Right ventricle myocardium superior (tissue), 1 donor: ENCODE measurements at regions not wholly inside any gene's neighbourhood (a gene's known extent, or its start where the extent isn't known, plus 50 kb on each side); places are given as distances from the start of the nearest gene placed in this dataset.

Experiments used
- ATAC-seq: fragments of 200-7000 bp; cut with Tn5 transposase; one replicate; pipeline ENCODE4 v1.9.1; 2020; ENCODE audit warnings: mild to moderate bottlenecking; ENCODE audit not compliant: poor library complexity
- DNase-seq: peaks from one replicate; pipeline ENCODE4 v3.0.0-alpha.2; 2020
- intact Hi-C: fragments of 100-400 bp; cut with DNase I; formaldehyde crosslinking; loops from one replicate; pipeline ENCODE4 v1.11.2; 2022
- donor health status: DM: no; HTN: yes; CAD: no; lungs with severe emphysema.

DNA sequence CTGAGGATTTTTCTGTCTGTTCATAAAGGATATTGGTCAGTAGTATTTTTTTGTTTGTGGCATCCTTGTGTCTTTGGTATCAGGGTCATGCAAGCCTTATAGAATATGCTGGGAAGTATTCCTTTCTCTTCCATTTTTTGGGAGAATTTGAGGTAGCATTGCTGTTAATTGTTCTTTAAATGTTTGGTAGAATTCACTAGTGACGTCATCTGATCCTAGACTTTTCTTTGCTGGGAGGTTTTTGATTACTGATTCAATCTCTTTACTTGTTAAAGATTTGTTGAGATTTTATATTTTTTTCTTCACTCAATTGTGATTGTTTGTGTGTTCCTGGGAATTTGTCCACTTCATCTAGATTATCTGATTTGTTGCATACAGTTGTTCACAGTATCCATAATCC lies 234.4 kb upstream of the ATP6AP2 start:
- ATAC-seq (no peak), DNase-seq (no peak)
- intact Hi-C loops, result no loop called here

DNA sequence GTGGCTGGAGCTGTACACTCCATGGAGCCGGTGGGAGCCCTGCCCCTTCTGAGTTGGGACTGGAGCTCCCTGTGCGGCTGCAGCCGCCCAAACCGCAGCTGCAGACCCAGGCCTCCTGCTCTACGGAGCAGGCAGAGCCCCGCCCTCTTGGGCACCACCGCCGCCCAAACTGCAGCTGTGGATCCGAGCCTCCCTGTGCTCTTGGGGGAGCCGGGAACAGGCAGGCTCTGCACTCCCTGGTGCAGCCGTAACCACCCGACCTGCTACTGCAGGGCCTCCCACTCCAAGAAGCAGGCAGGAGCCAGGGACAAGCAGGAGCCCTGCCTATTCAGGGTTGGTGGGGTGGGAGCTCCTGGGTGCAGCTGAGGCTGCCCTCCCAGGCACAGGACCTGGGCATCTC lies 237.5 kb upstream of the ATP6AP2 start:
- intact Hi-C loops, result no loop called here

DNA sequence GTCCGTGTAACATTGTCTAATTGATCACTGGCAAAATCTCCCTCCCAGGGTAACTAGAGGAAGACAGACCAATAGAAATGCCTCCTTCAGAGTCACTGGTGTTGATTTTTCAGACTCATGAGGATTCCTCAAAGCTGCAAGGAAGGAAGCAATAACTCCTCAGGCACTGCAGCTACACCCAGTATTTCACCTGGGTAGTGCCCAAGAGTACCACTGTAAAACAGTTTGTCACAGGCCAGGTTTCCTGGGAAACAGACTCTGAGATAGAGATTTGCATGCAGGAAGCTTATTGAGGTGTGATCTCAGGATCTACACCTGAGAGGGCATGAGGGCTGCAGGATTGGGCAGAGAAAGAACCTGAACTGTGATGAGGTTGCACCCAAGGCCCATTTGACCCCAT lies 240.7 kb upstream of the ATP6AP2 start:
- no peak for DNase-seq
- ATAC-seq, result no peak
- intact Hi-C loops, result no loop called here

More for the DNA sequence above, 237.5 kb upstream of the ATP6AP2 start:
- ATAC-seq (no peak), DNase-seq (no peak)

DNA sequence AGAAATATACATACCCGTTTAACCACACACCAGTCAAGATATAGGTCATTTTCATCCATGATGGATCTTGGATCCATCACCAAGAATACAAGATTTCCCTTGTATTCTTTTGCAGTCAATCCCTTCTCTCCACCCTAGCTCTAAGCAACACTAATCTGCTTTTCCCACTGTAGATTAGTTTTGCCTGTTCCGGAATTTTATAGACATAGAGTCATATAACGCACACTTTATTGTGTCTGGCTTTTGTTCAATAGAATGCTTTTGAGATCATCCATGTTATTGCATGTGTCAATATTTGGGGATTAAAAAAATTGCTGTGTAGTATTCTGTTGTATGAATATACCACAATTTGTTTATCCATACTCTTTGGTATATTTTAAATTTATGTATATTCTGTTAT lies 235.6 kb upstream of the BCOR start:
- intact Hi-C loops, result no loop called here
- ATAC-seq (no peak), DNase-seq (no peak)

DNA sequence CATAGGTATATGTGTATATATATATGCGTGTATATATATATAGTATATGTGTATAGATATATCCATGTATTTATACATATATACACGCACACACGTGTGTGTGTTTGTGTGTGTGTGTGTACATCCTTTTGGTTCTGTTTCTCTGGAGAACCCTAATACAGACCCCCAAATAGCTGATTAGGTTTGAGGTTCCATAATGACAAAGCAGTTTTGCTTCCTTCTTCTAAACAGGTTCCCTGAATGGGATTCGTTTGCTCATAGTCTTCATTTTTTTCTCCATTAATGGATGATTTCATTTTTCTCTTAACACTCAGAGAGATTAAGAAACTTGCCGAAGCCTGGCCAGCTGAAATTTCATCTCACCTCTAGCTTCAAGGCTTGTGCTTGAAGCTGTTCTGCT lies 234.0 kb upstream of the BCOR start:
- intact Hi-C loops, result no loop called here
- ATAC-seq (no peak), DNase-seq (no peak)

DNA sequence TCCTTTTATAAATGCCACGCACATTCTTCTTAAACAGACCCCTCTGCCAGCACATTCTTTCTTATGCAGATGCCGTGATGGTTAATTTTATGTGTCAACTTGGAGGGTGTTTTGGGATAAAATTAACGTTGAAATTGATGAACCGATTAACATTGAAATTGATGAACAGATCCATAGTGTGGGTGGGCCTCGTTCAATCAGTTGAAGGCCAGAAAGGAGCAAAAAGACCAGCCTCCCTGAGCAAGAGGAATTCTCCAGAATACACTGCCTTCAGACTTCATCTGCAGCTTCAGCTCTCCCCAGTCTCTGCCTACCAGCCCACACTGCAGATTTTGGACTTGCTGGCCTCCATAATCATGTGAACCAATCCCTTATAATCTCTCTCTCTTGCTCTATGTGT lies 233.6 kb upstream of the BCOR start:
- no peak for DNase-seq
- intact Hi-C loops, result no loop called here
- ATAC-seq, result no peak

DNA sequence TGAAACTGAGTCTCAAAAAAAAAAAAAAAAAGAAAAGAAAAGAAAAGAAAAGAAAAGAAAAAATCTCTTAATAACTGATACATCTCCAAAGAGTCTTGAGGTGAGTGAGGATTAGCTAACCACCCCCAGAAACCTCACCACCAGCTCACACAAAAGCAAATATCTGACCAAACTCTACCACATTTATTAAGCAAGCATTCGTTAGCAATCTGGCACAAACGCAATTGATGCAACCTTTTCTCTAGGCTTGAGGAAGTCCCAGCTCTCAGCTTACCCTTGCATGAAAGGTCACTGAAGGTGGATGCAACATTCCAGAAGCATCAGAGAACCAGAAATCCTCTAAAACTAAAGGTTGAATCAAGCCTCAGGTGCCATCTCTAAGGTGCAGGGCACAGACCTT lies 231.9 kb upstream of the BCOR start:
- DNase-seq (no peak), ATAC-seq (no peak)
- intact Hi-C loops, result no loop called here

DNA sequence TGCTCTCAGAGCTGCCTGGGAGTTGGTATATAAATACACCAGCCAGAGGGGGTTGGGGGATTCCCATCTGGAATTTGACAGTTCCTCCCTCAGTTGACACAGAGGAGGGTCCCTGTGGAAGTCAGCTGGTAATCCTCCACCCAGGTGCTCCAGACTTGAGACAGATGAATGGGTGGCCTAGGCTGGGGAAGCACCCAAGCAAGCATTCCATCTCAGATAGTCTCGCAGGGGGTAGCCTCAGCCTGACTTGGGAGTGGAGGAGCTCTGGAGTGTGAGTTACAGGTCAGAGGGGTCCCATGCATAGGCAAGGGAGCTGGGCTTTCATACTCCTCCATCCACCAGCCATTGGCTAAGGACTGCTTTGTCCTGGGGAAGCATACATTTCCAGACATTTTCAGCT lies 229.3 kb upstream of the BCOR start:
- DNase-seq, result no peak
- ATAC-seq, result no peak
- intact Hi-C loops, result no loop called here

DNA sequence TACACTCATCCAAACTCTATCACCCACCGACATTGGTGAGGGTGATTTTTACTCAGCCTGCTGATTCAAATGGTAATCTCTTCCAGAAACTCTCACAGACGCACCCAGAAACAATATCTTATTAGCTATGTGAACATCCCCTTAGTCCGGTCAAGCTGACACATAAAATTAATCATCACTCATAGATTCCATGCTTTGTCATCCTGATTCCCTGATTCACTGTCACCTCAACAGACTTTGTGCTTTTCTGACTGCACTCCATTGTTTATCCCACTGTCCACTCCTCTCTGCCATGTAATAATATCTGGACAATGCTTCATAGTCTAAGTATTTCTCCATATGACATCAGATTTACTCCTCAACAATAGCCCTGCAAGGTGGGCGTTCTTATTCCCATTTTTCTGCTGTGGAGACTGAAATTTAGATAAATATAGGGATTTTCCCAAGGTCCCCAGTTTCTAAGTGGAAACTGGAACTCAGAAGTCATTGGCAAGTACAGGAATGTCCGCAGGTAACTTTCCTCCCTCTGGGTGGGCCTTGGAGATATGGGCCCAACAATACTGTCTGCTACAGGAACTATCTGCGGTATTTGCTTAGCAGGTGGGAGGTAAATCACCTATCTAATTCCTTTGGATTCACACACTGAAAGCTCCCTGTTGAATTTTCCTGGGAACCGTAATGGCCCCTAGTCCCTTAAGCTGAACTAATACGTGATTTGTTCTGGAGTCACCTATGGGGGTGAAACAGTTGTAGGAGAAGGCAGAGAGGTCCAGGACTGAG lies 228.6 kb upstream of the BCOR start:
- DNase-seq, result no peak
- no peak for ATAC-seq
- intact Hi-C loops, result no loop called here

DNA sequence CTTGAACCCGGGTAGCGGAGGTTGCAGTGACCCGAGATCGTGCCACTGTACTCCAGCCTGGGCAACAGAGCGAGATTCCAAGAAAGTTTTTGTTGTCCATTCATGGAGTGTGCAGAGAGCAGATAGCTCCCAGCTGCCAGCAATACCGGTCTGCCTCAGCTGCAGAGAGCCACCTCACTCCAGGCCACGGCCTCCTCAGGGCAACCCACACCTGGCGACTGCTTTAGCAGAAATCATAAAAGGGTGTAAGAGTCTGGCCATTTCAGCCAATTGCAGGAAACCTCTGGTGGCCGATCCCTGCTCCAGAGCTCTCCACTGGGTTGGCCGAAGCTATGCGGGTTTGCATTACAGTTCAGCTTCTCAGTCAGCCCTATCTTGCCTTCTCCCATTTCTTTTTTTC lies 227.4 kb upstream of the BCOR start:
- intact Hi-C loops, result no loop called here
- ATAC-seq (no peak), DNase-seq (no peak)

DNA sequence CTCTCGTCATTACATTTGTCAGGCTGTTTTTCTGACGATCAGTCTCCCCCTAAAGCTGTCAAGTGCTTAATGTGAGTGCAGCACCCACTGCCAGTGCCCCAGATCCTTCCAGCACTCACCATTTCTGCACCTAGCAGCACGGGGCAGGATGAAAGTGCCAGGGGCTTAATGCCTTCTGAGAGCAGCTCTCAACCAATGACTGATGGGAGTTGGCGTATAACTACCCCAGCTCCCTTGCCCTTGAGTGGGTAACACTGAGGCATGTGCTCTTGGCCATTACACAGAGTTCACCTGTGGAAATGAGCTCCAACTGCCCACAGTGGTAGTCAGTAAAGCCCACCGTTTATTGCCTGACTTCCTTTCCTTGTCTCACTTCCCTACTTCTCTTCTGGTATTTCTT lies 226.2 kb upstream of the BCOR start:
- ATAC-seq, result no peak
- no peak for DNase-seq
- intact Hi-C loops, result no loop called here

DNA sequence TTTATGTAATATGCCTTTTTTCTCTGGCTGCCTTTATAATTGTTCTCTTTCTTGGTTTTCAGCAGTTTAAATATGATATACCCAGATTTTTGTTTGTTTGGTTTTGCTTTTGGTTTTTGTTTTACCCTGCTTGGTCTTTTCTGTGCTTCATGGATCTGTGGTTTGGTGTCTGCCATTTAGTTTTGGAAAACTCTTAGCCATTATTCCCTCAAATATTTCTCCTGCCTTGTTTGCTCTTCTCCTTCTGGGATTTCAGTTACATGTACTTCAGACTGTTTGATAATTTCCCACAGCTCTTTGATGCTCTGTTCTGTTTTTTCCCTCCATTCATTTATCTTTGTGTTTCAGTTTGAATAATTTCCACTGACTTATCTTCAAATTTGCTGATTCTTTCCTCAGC lies 223.1 kb upstream of the BCOR start:
- ATAC-seq (no peak), DNase-seq (no peak)
- intact Hi-C loops, result no loop called here

DNA sequence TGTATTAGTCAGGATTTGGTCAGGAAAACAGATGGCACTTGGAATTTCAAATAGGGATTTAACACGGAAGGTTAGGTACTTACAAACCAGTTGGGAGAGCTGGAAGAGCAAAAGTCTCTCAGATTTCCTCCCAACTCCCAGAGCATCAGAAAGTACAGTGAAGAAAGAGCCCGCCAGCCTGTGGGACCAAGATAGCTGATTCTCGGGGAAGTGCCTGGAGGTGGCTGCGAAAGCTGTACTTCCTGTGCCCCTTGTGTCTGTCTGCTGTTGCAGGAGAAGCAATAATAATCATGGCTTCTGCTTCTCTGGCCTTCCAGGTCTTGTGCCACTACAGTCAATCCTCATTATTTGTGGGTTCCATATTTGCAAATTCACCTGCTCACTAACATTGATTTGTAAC lies 221.0 kb upstream of the BCOR start:
- ATAC-seq, result no peak
- DNase-seq, result no peak
- intact Hi-C loops, result no loop called here

DNA sequence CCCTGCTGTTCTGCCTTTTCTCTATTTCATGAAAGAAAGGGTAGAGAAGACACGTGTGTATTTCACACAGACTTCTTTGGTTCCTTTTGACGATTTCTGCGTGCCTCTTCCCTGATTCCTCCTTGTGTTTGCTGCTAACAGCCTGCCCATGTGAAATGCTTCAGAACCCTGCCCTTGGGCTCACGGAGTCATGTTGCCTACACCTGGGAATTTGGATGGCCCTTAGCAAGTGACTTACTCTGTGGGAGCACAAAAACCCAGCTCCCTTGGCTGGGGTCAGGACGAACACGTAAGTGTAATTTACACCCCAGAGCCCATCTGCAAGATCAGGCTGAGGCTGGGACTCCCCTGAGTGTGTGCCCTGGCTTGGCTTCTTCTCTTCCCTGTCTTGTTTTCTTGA lies 220.3 kb upstream of the BCOR start:
- no peak for ATAC-seq
- DNase-seq, result no peak

DNA sequence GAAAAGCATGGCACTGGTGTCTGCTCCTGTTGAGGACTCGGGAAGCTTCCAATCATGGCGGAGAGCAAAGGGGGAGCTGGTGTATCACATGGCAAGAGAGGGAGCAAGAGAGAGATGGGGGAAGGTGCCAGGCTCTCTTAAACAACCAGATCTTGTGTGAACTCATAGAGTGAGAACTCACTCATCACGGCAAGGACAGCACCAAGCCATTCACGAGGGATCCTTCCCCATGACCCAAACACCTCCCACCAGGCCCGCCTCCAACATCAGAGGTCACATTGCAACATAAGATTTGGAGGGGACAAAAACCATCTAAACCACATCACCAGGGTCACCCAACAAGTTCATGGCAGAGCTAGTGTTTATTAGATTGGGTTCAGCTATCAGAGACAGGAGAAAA lies 218.7 kb upstream of the BCOR start:
- DNase-seq, result no peak
- intact Hi-C loops, result no loop called here
- no peak for ATAC-seq

More for the DNA sequence above, 220.3 kb upstream of the BCOR start:
- intact Hi-C loops, result no loop called here

DNA sequence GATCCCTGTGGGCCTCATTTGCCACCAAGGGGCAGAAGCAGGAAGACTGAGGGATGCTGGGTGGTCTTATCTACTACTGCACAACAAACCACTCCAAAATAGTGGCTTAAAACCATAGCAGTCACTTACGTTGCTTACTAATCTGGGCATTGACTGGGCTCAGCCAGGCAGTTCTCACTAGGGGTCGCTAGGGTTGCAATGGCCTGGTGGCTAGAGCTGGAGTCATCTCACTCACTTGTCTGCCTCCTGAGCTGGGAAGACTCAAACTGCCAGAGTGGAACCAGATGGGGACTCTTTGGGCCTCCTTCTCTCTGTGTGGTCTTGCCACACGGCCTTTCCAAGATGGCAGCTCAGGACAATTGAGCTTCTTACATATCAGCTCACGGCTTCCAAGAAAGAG lies 216.3 kb upstream of the BCOR start:
- intact Hi-C loops, result no loop called here
- DNase-seq (no peak), ATAC-seq (no peak)

DNA sequence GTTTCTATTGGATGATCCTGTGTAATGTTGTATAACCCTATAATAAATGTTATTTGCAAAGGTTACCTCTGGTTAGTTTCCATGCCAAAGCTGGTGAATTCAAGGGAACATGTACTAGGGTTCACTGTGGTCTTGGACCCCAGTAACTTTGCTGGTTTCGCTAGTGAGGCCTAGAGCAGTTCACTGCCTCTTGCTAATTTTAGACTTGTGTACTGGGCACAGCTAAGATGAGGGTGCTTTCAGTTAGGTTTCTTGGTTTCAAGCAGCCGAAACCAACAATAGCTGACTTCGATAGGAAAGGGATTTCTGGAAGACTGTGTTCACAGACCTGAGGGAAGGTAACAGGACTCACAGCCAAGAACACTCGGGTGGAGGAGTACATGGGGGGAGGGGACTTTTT lies 215.5 kb upstream of the BCOR start:
- intact Hi-C loops, result no loop called here

DNA sequence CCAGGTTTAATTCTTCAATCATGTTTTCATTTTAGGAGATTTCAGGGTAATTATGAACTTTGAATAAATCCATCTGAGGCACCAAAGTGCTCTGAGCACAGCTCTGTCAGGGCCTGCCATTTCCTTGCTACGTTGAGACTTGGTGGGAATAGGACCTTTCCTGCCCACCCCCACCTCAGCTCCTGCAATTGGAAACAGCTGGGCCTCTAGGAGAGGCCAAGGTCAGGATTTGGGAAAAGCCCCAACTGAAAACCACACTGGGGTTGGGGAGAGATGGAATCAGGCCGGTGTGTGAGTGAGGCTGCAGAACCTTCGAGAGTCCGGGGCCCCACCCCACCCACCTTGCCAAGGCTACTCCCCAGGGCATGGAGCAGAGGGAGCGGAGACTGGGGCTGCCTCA lies 212.7 kb upstream of the BCOR start:
- DNase-seq (no peak), ATAC-seq (no peak)
- intact Hi-C loops, result no loop called here

More for the DNA sequence above, 215.5 kb upstream of the BCOR start:
- ATAC-seq (no peak), DNase-seq (no peak)

DNA sequence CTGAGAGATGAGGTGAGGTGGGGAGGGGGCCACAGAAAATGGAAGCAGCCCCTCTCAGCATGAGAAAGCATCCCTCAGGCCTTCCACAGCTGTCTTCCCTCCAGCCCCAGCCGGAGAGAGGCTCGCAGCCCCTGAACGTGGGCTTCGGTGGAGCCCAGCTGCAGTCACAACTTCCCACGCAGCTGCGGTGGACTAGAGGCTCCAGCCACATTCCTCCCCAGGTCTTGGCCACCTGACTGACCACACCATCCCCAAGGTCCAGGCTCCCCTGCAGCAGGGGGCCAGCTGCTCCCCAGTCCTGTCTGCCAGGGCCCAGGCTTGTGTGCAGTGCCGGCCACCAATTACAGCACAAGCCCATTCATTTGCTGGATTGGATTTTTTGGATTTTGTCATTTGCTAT lies 212.3 kb upstream of the BCOR start:
- DNase-seq (no peak), ATAC-seq (no peak)
- intact Hi-C loops, result no loop called here

DNA sequence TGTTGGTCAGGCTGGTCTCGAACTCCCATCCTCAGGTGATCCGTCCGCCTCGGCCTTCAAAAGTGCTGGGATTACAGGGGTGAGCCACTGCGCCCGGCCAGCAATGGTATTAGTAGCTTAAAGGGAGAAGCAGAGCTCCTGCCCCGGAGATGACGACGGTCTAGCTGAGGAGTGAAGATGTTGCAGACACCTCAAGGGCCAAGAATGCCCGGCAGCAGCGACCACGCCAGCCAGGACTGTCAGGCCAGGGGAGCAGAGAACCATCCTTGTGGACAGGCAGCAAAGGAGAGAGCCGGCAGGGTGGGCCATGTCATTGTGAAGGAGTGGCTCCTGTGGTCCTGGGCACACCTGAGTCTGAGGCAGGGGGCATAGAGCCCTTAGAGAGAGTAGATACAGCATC lies 210.1 kb upstream of the BCOR start:
- intact Hi-C loops, result no loop called here
- DNase-seq (no peak), ATAC-seq (no peak)

DNA sequence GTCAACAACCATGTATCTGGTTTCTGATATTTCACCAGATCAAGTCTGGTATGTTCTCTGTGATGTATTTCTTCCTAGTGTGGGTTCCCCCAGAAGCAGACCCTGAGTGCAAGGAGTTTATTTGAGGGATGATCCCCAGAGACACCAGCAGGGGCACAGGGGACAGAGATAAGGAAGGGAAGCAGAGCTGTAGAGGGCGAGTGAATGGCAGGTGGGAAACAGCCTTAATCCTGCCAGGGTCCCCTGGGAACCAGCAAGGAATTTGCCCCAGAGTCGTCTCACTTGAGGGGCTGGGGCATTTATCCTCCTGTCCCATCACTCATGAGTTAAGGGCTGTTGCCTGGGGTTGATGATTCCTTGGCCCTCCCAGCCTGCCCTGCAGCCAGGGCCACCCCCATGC lies 206.4 kb upstream of the BCOR start:
- DNase-seq (no peak), ATAC-seq (no peak)
- intact Hi-C loops, result no loop called here
